GM12892 (cell line): ENCODE measurements at regions not wholly inside any gene's neighbourhood (a gene's known extent, or its start where the extent isn't known, plus 50 kb on each side); places are given as distances from the start of the nearest gene placed in this dataset.

ENCODE experiments used
- POLR2A ChIP-seq: IDR thresholded peaks from 2 replicates; pipeline ENCODE4 v1.6.1; 2011; ENCODE audit warnings: low read depth, low read length, control low read depth
- POLR2AphosphoS5 ChIP-seq: IDR thresholded peaks from 2 replicates; pipeline ENCODE4 v1.6.1; 2011; ENCODE audit warnings: low read depth, low read length, control low read depth
- TAF1 ChIP-seq: IDR thresholded peaks from 2 replicates; pipeline ENCODE4 v1.6.1; 2011; ENCODE audit warnings: low read depth, mild to moderate bottlenecking, control low read depth, low read length, borderline replicate concordance

DNA sequence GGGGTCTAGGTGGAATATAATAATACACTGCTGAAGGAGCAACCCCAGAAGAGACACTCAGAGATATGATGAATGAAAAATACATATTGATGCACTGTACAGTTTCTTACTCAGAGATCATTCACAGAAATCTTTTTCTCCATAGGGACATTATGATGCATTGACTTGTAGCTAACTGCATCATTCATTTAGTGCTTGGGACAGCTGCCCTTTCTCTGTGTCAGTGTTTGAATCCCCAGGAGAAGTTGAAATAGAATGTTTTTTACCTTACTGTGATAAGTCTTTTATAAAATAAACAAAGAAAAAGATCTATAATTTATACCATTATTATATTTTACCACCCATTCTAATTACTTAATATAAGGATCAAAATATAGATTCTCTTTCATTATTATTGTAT is 91.7 kb upstream of the DSEL start:
- no peak for TF ChIP-seq POLR2A
- no peak for TF ChIP-seq POLR2AphosphoS5
- TF ChIP-seq TAF1: no peak
